Posterior vena cava (tissue), 2 donors: ENCODE measurements at regions not wholly inside any gene's neighbourhood (a gene's known extent, or its start where the extent isn't known, plus 50 kb on each side); places are given as distances from the start of the nearest gene placed in this dataset.

Source experiments
- DNase-seq: peaks from one replicate; pipeline ENCODE4 v3.0.0-alpha.2; 2020; ENCODE audit warnings: low spot score
- intact Hi-C, 2 donors: fragments of 100-400 bp; cut with DNase I; formaldehyde crosslinking; loops; one replicate each; pipeline versions ENCODE4 v1.14.1 to v1.14.2; 2022 to 2023
- donor health status: DM: yes; HTN: yes; CAD: no.
- donor health status: DM: yes; HTN: yes; CAD: no.

- intact Hi-C loops, result no loop called here
- DNase-seq, result peak; percentile 53
Measured at GRCh38 chr2:10964052-10964790, 52.5 kb downstream of the KCNF1 start.

GRCh38 chr2:10965241-10965843 is 53.6 kb downstream of the KCNF1 start:
- DNase-seq, result no peak
- intact Hi-C loops, result no loop called here

- DNase-seq, result no peak
- intact Hi-C loops, result no loop called here
Measured at GRCh38 chr2:10966056-10966455, 54.3 kb downstream of the KCNF1 start.

DNA sequence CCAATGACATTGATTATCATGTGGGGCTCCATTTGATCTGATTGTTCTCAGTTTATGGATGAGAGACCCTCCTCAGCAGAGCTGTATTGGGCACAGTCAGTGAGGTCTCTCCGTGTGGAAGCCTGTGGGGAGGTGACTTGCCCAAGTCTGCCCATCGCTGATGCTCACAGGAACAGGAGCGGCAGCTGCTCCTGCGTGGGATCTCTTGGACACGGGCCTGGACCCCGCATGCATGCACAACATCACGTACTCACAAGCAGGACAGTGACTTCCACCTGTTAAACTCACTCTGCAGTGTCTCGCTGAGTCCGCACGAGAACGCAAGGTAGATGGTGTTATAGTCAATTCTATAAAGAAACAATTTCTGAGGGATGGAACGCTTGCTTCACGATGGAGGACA is 55.0 kb downstream of the KCNF1 start:
- peak; percentile 70 for DNase-seq
- intact Hi-C loops, result no loop called here

GRCh38 chr2:10968176-10968575 is 56.4 kb downstream of the KCNF1 start:
- DNase-seq, result peak; percentile 38
- intact Hi-C loops, result no loop called here

DNA sequence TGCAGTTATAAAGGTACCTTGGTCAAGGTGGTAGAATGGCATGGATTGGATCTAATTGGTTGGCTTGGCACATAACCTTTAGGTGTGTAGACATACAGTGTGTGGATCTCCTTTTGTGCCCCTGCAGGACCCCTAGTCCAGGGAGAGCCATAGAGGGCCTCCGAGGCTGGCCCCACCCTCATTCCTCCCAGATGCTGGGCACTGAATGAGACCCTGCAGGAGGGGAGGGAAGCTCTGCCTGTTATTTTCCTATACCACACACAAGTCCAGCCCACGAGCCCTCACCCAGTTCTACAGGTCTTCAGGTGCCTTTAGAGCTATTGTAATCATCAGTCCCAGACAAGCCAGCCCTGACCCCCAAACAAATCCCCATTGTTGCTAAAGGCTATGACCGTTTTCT is 58.9 kb downstream of the KCNF1 start:
- intact Hi-C loops, result no loop called here
- DNase-seq, result peak; percentile 56

- DNase-seq, result peak; percentile 58
- intact Hi-C loops, result no loop called here
Measured at GRCh38 chr2:10971161-10971887, 59.6 kb downstream of the KCNF1 start.

- intact Hi-C loops, result no loop called here
- peak; percentile 35 for DNase-seq
Measured at GRCh38 chr2:10971888-10972260, 60.1 kb downstream of the KCNF1 start.

- peak; percentile 58 for DNase-seq
Measured at GRCh38 chr2:10972683-10973433, 61.1 kb downstream of the KCNF1 start.

DNA sequence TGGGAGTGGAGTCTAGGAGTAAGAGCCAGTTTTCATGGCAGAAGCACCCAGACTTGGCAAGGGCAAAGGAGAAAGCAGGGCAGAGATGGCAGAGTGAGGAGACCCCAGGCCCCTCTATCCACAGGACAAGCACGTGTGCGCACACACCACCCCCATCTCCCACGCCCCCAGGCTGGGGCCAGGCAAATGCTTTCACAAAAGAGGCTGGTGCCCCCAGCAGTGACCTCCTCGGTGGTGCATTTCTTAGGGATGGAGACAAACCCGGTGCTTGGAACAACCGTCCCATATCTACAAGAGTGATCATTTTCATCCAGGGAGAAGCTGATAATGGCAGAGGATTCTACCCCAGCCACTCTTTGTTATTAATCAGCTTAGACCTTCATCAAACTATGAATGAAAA is 62.0 kb downstream of the KCNF1 start:
- DNase-seq, result peak; percentile 15
- intact Hi-C loops, result no loop called here

More at GRCh38 chr2:10972683-10973433, 61.1 kb downstream of the KCNF1 start:
- intact Hi-C loops, result no loop called here

- DNase-seq, result peak; percentile 55
- intact Hi-C loops, result no loop called here
Measured at GRCh38 chr2:10977003-10977402, 65.3 kb downstream of the KCNF1 start.

DNA sequence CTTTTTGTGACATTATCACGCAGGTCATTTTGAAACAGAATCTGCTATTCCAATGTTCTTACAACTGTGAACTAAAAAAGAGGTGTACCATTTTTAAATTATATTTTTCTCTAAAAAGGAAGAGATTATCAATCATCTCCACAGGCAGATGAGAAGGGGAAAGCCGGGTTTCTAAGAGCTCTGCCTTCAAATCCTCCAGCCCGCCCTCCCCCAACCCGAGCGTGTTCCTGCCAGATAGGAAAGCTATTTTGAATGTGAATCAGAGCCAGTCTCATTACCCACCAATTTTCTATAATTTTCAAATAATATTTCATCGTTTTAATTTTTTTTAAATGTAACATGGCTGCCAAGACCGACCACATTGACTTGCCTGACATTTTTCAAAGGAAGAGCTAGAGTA is 65.9 kb downstream of the KCNF1 start:
- peak; percentile 10 for DNase-seq
- intact Hi-C loops, result no loop called here

DNA sequence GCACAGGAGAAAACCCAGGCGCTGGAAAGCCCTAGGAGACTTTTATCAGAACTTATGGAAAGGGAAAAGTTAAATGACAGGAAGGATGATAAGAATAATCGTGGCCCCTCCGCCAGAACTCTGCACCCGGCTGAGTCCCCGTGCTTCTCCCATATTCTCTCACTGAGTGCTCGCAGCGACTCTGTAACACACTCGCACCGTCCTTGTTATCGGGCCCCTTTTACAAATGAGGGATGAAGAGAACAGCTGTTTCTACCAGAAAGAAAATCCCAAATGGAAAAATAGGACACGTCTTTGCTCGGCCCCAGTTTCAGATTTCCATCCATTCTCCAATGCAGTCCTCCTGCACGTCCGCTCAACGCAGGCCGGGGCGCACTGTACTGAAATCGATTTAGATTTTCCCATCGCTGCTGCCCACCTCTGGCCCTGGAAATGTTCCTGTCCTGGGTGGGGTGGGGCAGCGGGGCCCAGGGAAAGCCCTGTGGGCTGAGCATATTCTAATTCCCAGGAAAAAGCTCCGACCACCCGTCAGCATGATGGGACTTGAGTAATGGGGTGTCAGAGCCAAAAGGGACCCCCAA is 66.4 kb downstream of the KCNF1 start:
- peak; percentile 45 for DNase-seq
- intact Hi-C loops, result no loop called here

DNA sequence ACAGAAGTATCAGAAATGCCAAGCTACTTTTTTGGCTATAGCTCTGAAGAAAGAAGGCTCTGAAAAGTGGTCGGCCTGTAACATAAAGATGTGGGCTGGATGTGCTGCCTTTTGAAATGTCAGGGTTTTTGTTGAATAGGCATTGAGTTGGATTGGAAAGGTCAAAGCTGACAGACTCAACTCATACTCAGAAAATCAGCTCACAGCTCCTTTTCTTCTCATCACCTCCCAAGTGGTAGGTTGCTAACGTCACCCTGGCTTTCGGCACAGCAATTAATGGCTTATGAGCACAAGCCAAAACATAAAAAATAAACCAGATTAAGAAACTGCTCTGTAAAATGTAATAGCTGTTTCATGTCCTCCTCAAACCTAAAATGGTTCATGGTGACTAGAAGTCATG is 68.3 kb downstream of the KCNF1 start:
- no peak for DNase-seq
- intact Hi-C loops, result no loop called here

- peak; percentile 61 for DNase-seq
- intact Hi-C loops, result no loop called here
Measured at GRCh38 chr2:10980886-10981425, 69.2 kb downstream of the KCNF1 start.

GRCh38 chr2:10981451-10981850 is 69.7 kb downstream of the KCNF1 start:
- intact Hi-C loops, result no loop called here
- DNase-seq, result no peak

GRCh38 chr2:10981941-10982431 is 70.3 kb downstream of the KCNF1 start:
- intact Hi-C loops, result no loop called here
- peak; percentile 64 for DNase-seq

DNA sequence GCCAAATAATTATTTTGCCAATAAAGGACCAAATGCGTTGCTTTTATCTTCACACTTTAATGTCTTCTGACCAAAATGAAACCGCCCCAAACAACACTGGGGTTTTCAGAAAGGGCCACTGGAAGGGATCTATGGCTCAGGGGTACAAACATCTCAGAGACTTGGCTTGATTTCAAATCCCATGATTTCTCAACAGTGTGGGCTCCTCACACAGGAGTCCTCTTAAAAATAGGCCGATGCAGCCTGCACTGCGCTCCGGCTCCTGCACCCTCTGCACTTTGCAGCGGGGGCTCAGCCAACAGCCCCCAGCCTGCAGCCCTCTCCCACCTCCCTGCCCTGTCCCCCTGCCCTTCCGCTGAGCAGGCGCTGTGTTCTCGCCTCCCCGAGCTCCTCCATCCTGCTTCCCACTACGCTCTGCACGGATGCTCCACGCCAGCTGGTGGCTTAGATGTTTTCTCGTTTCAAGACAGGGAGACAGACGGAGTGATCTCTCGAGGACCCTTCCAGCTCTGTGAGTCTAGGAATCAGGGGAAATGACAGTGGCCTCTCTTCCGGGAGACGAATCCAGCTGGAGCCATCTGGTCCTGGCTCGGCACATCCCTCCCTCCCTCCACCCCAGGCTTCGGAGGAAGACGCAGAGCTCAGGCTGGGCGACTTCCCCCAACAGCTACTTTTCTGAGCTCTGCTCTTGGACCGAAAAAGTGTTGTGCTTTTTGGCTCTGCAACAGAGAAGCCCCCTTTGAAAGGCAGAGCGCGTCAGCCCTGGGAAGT is 71.4 kb downstream of the KCNF1 start:
- intact Hi-C loops, result no loop called here
- DNase-seq, result peak; percentile 44
